GM19324 (cell line): ENCODE measurements at regions not wholly inside any gene's neighbourhood (a gene's known extent, or its start where the extent isn't known, plus 50 kb on each side); places are given as distances from the start of the nearest gene placed in this dataset.
A peak's percentile ranks its signal among the peaks of the same experiment; 100 is the strongest.
"Not testable (repeated sequence)": the region's sequence is repeated elsewhere in the genome, so short reads cannot be mapped to it uniquely, and the experiment has no call there.

Experiments used
- ATAC-seq: cut with Tn5 transposase; IDR thresholded peaks from one replicate; pipeline ENCODE4 v1.9.1; 2021; ENCODE audit warnings: mild to moderate bottlenecking, moderate library complexity; ENCODE audit not compliant: unreplicated experiment, low FRiP score

- ATAC-seq, result not testable (repeated sequence)
Observed at GRCh38 chr12:131229079-131229425, 275.3 kb downstream of the ADGRD1 start.

GRCh38 chr12:131229426-131230339 lies 276.0 kb downstream of the ADGRD1 start:
- ATAC-seq, result no peak

- ATAC-seq, result no peak
Observed at GRCh38 chr12:131230340-131231031, 276.8 kb downstream of the ADGRD1 start.

GRCh38 chr12:131231032-131231980 lies 277.6 kb downstream of the ADGRD1 start:
- ATAC-seq, result no peak

- no peak for ATAC-seq
Observed at GRCh38 chr12:131232036-131232435, 278.3 kb downstream of the ADGRD1 start.

GRCh38 chr12:131232872-131233271 lies 279.2 kb downstream of the ADGRD1 start:
- ATAC-seq, result not testable (repeated sequence)

GRCh38 chr12:131233850-131234789 lies 280.4 kb downstream of the ADGRD1 start:
- not testable (repeated sequence) for ATAC-seq

- not testable (repeated sequence) for ATAC-seq
Observed at GRCh38 chr12:131234841-131235271, 281.1 kb downstream of the ADGRD1 start.

GRCh38 chr12:131235871-131236271 lies 282.2 kb downstream of the ADGRD1 start:
- ATAC-seq, result no peak

- ATAC-seq, result peak; percentile 65
Observed at GRCh38 chr12:131239384-131240094, 285.8 kb downstream of the ADGRD1 start.

- no peak for ATAC-seq
Observed at GRCh38 chr12:131241517-131241916, 287.8 kb downstream of the ADGRD1 start.

- no peak for ATAC-seq
Observed at GRCh38 chr12:131242741-131243496, 289.2 kb downstream of the ADGRD1 start.

- not testable (repeated sequence) for ATAC-seq
Observed at GRCh38 chr12:131244157-131244688, 290.5 kb downstream of the ADGRD1 start.

- ATAC-seq, result not testable (repeated sequence)
Observed at GRCh38 chr12:131245161-131245560, 291.5 kb downstream of the ADGRD1 start.

GRCh38 chr12:131245564-131246355 lies 292.1 kb downstream of the ADGRD1 start:
- no peak for ATAC-seq

- ATAC-seq, result not testable (repeated sequence)
Observed at GRCh38 chr12:131247026-131247725, 293.5 kb downstream of the ADGRD1 start.
